ENCODE measurements at regions not wholly inside any gene's neighbourhood (a gene's known extent, or its start where the extent isn't known, plus 50 kb on each side); places are given as distances from the start of the nearest gene placed in this dataset.

DNA sequence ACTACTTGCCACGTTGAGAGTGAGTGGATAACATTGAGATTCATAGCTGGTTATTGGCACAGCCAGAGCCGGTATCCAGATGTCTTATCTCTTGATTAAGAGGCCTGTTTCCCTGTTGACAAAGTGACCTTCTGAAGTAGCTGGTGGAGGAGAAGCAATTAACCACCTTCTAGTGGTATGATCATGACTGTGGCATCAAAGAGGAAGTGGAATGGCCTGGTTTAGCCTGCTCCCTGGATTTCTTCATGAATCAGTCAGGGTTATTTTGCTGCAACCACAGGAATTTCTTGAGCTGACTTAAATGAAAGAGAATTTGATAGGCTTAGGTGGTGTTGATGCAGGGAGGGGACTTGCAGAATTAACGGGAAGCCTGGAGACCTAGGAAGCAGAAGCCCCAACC, 398.3 kb downstream of the MFSD1 start:
- H3K4me1 ChIP-seq (ENCODE audit: control insufficient read depth in 2 of 2, insufficient read depth in 1 of 2, low read depth in 1 of 2, low read length in 2 of 2): no peaks in the 10 kb centered on the region
- no peaks in the 10 kb centered on the region for H3K36me3 ChIP-seq (replicated peaks in 1 of 2; ENCODE audit: control insufficient read depth in 2 of 2, insufficient read depth in 2 of 2, low read length in 2 of 2)
- no peaks in the 10 kb centered on the region for H3K9me3 ChIP-seq (replicated peaks in 1 of 2; ENCODE audit: control insufficient read depth in 2 of 2, insufficient read depth in 1 of 2, low read depth in 1 of 2, low read length in 2 of 2)
- H3K27me3 ChIP-seq (ENCODE audit: control insufficient read depth in 3 of 3, insufficient read depth in 3 of 3, low read depth in 1 of 3, low read length in 3 of 3): no peaks in the 10 kb centered on the region
- no peak overlapping the region for H2BK5ac ChIP-seq (ENCODE audit: low read length)
- no peak overlapping the region for H2AFZ ChIP-seq (ENCODE audit: low read length)
- no CpG with 5 or more reads among the region's 3 CpGs for WGBS, 2 donors (ENCODE audit: extremely low coverage in 2 of 2, insufficient read length in 2 of 2, insufficient replicate concordance in 1 of 2)
- no peak overlapping the region for H3K14ac ChIP-seq (ENCODE audit: low read length)
- no peak overlapping the region for H3K23ac ChIP-seq (ENCODE audit: low read depth, low read length, poor library complexity)
- H4K8ac ChIP-seq (ENCODE audit: low read depth, low read length): no peak overlapping the region
- no peak overlapping the region for H2BK15ac ChIP-seq (ENCODE audit: low read length)
- no peak overlapping the region for H2BK120ac ChIP-seq (ENCODE audit: low read depth, low read length)
- H3K79me1 ChIP-seq (ENCODE audit: low read depth, low read length): no peaks in the 10 kb centered on the region
- no peak overlapping the region for H2AK5ac ChIP-seq (ENCODE audit: low read depth, low read length)
- no peak overlapping the region for H2BK12ac ChIP-seq (ENCODE audit: low read length)
- no peak overlapping the region for H3K4me3 ChIP-seq (ENCODE audit: low read length in 2 of 2)
- no peak overlapping the region for H3K27ac ChIP-seq (replicated peaks; ENCODE audit: low read length)
- DNase-seq (ENCODE audit: low spot score): no peak
- H3K18ac ChIP-seq (ENCODE audit: low read length): no peak overlapping the region
- H4K91ac ChIP-seq (ENCODE audit: low read depth, low read length, poor library complexity): no peak overlapping the region
- H3K9ac ChIP-seq (ENCODE audit: low read depth, low read length, poor library complexity): no peak overlapping the region
- no peak overlapping the region for H3K4me2 ChIP-seq (ENCODE audit: insufficient read depth, low read length, poor library complexity, severe bottlenecking)
- no peak overlapping the region for H3K4ac ChIP-seq (ENCODE audit: low read length)

DNA sequence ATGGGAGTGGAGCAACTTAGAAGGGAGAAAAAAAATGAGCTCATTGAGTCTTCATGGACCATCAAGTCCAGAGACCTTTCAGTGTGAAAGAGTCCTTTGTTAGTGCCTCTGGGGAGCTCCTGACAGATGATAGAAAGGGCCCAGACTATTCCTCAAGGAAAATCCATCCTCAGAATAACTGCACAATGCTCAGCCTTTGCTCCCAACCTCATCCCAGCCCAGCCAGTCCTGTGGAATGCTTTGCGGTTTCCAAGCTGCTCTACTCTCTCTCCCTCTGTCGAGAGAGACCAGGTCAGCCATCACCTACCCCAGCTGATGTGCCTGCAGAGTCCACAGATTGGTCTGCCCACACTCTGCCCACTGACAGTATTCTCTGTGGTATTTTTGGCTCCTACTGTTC, 406.2 kb downstream of the MFSD1 start:
- Histone ChIP-seq H3K9ac (ENCODE audit: low read depth, low read length, poor library complexity) (no peak overlapping the region), H3K18ac (ENCODE audit: low read length) (no peak overlapping the region), H2BK120ac (ENCODE audit: low read depth, low read length) (no peak overlapping the region), H3K23ac (ENCODE audit: low read depth, low read length, poor library complexity) (no peak overlapping the region), H2BK5ac (ENCODE audit: low read length) (no peak overlapping the region), H3K9me3 (replicated peaks in 1 of 2; ENCODE audit: control insufficient read depth in 2 of 2, insufficient read depth in 1 of 2, low read depth in 1 of 2, low read length in 2 of 2) (peaks cover 0 to 3% of the 10 kb centered on the region in 2 donors), H3K4me3 (ENCODE audit: low read length in 2 of 2) (no peak overlapping the region), H3K4me1 (ENCODE audit: control insufficient read depth in 2 of 2, insufficient read depth in 1 of 2, low read depth in 1 of 2, low read length in 2 of 2) (no peaks in the 10 kb centered on the region), H2AFZ (ENCODE audit: low read length) (no peak overlapping the region), H4K91ac (ENCODE audit: low read depth, low read length, poor library complexity) (no peak overlapping the region), H4K8ac (ENCODE audit: low read depth, low read length) (no peak overlapping the region), H3K79me1 (ENCODE audit: low read depth, low read length) (no peaks in the 10 kb centered on the region), H3K27ac (replicated peaks; ENCODE audit: low read length) (no peak overlapping the region), H2BK12ac (ENCODE audit: low read length) (no peak overlapping the region), H3K4ac (ENCODE audit: low read length) (no peak overlapping the region), H2BK15ac (ENCODE audit: low read length) (no peak overlapping the region), H3K4me2 (ENCODE audit: insufficient read depth, low read length, poor library complexity, severe bottlenecking) (no peak overlapping the region), H3K36me3 (replicated peaks in 1 of 2; ENCODE audit: control insufficient read depth in 2 of 2, insufficient read depth in 2 of 2, low read length in 2 of 2) (no peaks in the 10 kb centered on the region), H2AK5ac (ENCODE audit: low read depth, low read length) (no peak overlapping the region), H3K14ac (ENCODE audit: low read length) (no peak overlapping the region), H3K27me3 (ENCODE audit: control insufficient read depth in 3 of 3, insufficient read depth in 3 of 3, low read depth in 1 of 3, low read length in 3 of 3) (no peaks in the 10 kb centered on the region)
- DNase-seq (ENCODE audit: low spot score): no peak
- no CpG with 5 or more reads among the region's 2 CpGs for WGBS, 2 donors (ENCODE audit: extremely low coverage in 2 of 2, insufficient read length in 2 of 2, insufficient replicate concordance in 1 of 2)

DNA sequence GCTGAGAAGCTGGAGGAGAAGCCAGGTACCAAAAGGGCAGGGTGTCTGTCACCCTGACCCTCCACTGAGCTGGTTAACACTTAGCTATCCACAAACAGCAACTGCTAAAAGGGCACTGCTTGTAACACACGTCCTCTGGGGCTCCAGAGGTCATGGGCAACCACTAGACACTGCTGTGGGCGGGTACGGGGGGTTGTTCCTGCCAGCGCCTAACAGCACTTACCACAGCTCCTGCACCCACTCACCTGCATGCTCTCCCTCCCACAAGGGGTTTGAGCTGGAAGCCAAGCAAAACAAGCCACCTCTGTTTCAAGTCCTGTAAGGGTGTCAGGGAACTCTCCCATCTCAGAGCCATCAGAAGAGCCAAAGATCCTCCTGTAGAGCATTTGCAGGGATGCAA, 407.6 kb downstream of the MFSD1 start:
- H3K18ac ChIP-seq (ENCODE audit: low read length): peak overlapping the region; percentile 18
- H3K27ac ChIP-seq (replicated peaks; ENCODE audit: low read length): no peak overlapping the region
- no peaks in the 10 kb centered on the region for H3K4me1 ChIP-seq (ENCODE audit: control insufficient read depth in 2 of 2, insufficient read depth in 1 of 2, low read depth in 1 of 2, low read length in 2 of 2)
- H3K36me3 ChIP-seq (replicated peaks in 1 of 2; ENCODE audit: control insufficient read depth in 2 of 2, insufficient read depth in 2 of 2, low read length in 2 of 2): no peaks in the 10 kb centered on the region
- no peak overlapping the region for H3K9ac ChIP-seq (ENCODE audit: low read depth, low read length, poor library complexity)
- no peak overlapping the region for H3K14ac ChIP-seq (ENCODE audit: low read length)
- H3K79me1 ChIP-seq (ENCODE audit: low read depth, low read length): no peaks in the 10 kb centered on the region
- no peak overlapping the region for H2AK5ac ChIP-seq (ENCODE audit: low read depth, low read length)
- H3K4ac ChIP-seq (ENCODE audit: low read length): no peak overlapping the region
- H2BK5ac ChIP-seq (ENCODE audit: low read length): no peak overlapping the region
- no peak overlapping the region for H3K4me3 ChIP-seq (ENCODE audit: low read length in 2 of 2)
- H3K27me3 ChIP-seq (ENCODE audit: control insufficient read depth in 3 of 3, insufficient read depth in 3 of 3, low read depth in 1 of 3, low read length in 3 of 3): no peaks in the 10 kb centered on the region
- no CpG with 5 or more reads among the region's 4 CpGs for WGBS, 2 donors (ENCODE audit: extremely low coverage in 2 of 2, insufficient read length in 2 of 2, insufficient replicate concordance in 1 of 2)
- no peak overlapping the region for H3K4me2 ChIP-seq (ENCODE audit: insufficient read depth, low read length, poor library complexity, severe bottlenecking)
- no peak for DNase-seq (ENCODE audit: low spot score)
- no peak overlapping the region for H3K23ac ChIP-seq (ENCODE audit: low read depth, low read length, poor library complexity)
- H2BK12ac ChIP-seq (ENCODE audit: low read length): no peak overlapping the region
- H3K9me3 ChIP-seq (replicated peaks in 1 of 2; ENCODE audit: control insufficient read depth in 2 of 2, insufficient read depth in 1 of 2, low read depth in 1 of 2, low read length in 2 of 2): peaks cover 0 to 3% of the 10 kb centered on the region in 2 donors
- H2BK15ac ChIP-seq (ENCODE audit: low read length): no peak overlapping the region
- no peak overlapping the region for H2BK120ac ChIP-seq (ENCODE audit: low read depth, low read length)
- no peak overlapping the region for H2AFZ ChIP-seq (ENCODE audit: low read length)
- no peak overlapping the region for H4K91ac ChIP-seq (ENCODE audit: low read depth, low read length, poor library complexity)
- H4K8ac ChIP-seq (ENCODE audit: low read depth, low read length): no peak overlapping the region

DNA sequence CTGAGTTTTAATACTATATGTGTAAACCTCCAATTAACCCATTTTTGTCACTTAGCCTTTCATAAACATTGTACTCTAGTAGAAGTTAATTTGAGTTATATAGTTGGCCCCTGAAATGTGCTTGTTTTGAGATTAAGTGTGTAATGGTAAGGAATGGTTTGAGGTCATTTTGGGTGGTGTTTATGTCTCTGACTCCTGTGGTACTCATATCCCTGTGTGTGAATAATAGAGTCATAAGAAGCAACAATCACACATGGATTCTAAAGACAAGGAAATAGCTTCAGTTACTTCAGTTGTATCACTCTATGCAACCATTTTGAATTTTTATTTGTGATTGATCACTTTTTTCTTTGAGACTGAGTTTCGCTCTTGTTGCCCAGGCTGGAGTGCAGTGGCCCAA, 408.5 kb downstream of the MFSD1 start:
- Histone ChIP-seq H4K91ac (ENCODE audit: low read depth, low read length, poor library complexity) (no peak overlapping the region), H2BK15ac (ENCODE audit: low read length) (no peak overlapping the region), H4K8ac (ENCODE audit: low read depth, low read length) (no peak overlapping the region), H3K9ac (ENCODE audit: low read depth, low read length, poor library complexity) (no peak overlapping the region), H2AFZ (ENCODE audit: low read length) (no peak overlapping the region), H3K18ac (ENCODE audit: low read length) (no peak overlapping the region), H3K4ac (ENCODE audit: low read length) (no peak overlapping the region), H2BK5ac (ENCODE audit: low read length) (no peak overlapping the region), H3K36me3 (replicated peaks in 1 of 2; ENCODE audit: control insufficient read depth in 2 of 2, insufficient read depth in 2 of 2, low read length in 2 of 2) (no peaks in the 10 kb centered on the region), H3K4me2 (ENCODE audit: insufficient read depth, low read length, poor library complexity, severe bottlenecking) (no peak overlapping the region), H3K23ac (ENCODE audit: low read depth, low read length, poor library complexity) (no peak overlapping the region), H3K27me3 (ENCODE audit: control insufficient read depth in 3 of 3, insufficient read depth in 3 of 3, low read depth in 1 of 3, low read length in 3 of 3) (no peaks in the 10 kb centered on the region), H2BK120ac (ENCODE audit: low read depth, low read length) (no peak overlapping the region), H3K27ac (replicated peaks; ENCODE audit: low read length) (no peak overlapping the region), H2BK12ac (ENCODE audit: low read length) (no peak overlapping the region), H3K4me1 (ENCODE audit: control insufficient read depth in 2 of 2, insufficient read depth in 1 of 2, low read depth in 1 of 2, low read length in 2 of 2) (no peaks in the 10 kb centered on the region), H3K9me3 (replicated peaks in 1 of 2; ENCODE audit: control insufficient read depth in 2 of 2, insufficient read depth in 1 of 2, low read depth in 1 of 2, low read length in 2 of 2) (peaks cover 0 to 3% of the 10 kb centered on the region in 2 donors), H2AK5ac (ENCODE audit: low read depth, low read length) (no peak overlapping the region), H3K4me3 (ENCODE audit: low read length in 2 of 2) (no peak overlapping the region), H3K79me1 (ENCODE audit: low read depth, low read length) (no peaks in the 10 kb centered on the region), H3K14ac (ENCODE audit: low read length) (no peak overlapping the region)
- DNase-seq (ENCODE audit: low spot score): no peak
- no CpG with 5 or more reads among the region's 1 CpG for WGBS, 2 donors (ENCODE audit: extremely low coverage in 2 of 2, insufficient read length in 2 of 2, insufficient replicate concordance in 1 of 2)

Measured in neuronal stem cell (in vitro differentiated cells).